ENCODE measurements at regions not wholly inside any gene's neighbourhood (a gene's known extent, or its start where the extent isn't known, plus 50 kb on each side); places are given as distances from the start of the nearest gene placed in this dataset.

- no peak overlapping the region for H2BK12ac ChIP-seq (ENCODE audit: insufficient read length, low read depth, low read length)
- Mint-ChIP-seq H3K4me1 (no peaks in the 10 kb centered on the region), H3K4me3 (no peak overlapping the region), H3K27ac (no peak overlapping the region), H3K9me3 (no peaks in the 10 kb centered on the region), H3K27me3 (ENCODE audit: low read depth) (no peaks in the 10 kb centered on the region), H3K36me3 (ENCODE audit: insufficient read depth in 1 of 3, low read depth in 3 of 3) (no peaks in the 10 kb centered on the region)
- H3K14ac ChIP-seq (ENCODE audit: insufficient read depth, low read length), result no peak overlapping the region
- no peaks in the 10 kb centered on the region for H3K4me1 ChIP-seq (ENCODE audit: insufficient read depth, low read length)
- no peak overlapping the region for H2BK5ac ChIP-seq (ENCODE audit: insufficient read length, low read length)
- no peak overlapping the region for H4K91ac ChIP-seq (ENCODE audit: insufficient read length, low read depth, low read length)
- no peak overlapping the region for H4K8ac ChIP-seq (replicated peaks; ENCODE audit: insufficient read length, low read depth, low read length)
- no peak overlapping the region for H4K5ac ChIP-seq (ENCODE audit: insufficient read length, low read depth, low read length)
- H2BK120ac ChIP-seq (ENCODE audit: low read depth, low read length, poor library complexity, severe bottlenecking), result no peak overlapping the region
- DNase-seq, result no peak
- H3K18ac ChIP-seq (ENCODE audit: insufficient read length, low read depth, low read length), result no peak overlapping the region
- H3K23ac ChIP-seq (ENCODE audit: insufficient read length, low read depth, low read length), result no peak overlapping the region
- TF ChIP-seq CTCF (conservative IDR thresholded peaks at IDR 0.05), result no peak
- no peaks in the 10 kb centered on the region for H3K9me3 ChIP-seq (ENCODE audit: control insufficient read depth, low read depth, low read length)
- no peak overlapping the region for H3K4me2 ChIP-seq (ENCODE audit: insufficient read depth, insufficient read length, low read length)
- H2AK5ac ChIP-seq (ENCODE audit: insufficient read length, low read length), result no peak overlapping the region
- no peaks in the 10 kb centered on the region for H3K23me2 ChIP-seq (ENCODE audit: insufficient read length, low read depth, low read length, poor library complexity, severe bottlenecking)
- H3K27ac ChIP-seq (ENCODE audit: insufficient read length, low read depth, low read length), result no peak overlapping the region
- no peak overlapping the region for H3T11ph ChIP-seq (ENCODE audit: low read length)
- no peaks in the 10 kb centered on the region for H4K20me1 ChIP-seq (ENCODE audit: control insufficient read depth, insufficient read depth, insufficient read length)
- no peak overlapping the region for H2AFZ ChIP-seq (ENCODE audit: low read length)
- H3K79me1 ChIP-seq (ENCODE audit: insufficient read depth, low read depth, low read length, poor library complexity, severe bottlenecking), result no peaks in the 10 kb centered on the region
- H2BK15ac ChIP-seq (ENCODE audit: low read depth, low read length), result no peak overlapping the region
- WGBS (ENCODE audit: extremely low coverage, insufficient read length, low lambda C conversion rate), result no CpG with 5 or more reads among the region's 2 CpGs
- no peaks in the 10 kb centered on the region for H3K79me2 ChIP-seq (ENCODE audit: insufficient read depth, low read length)
- H2BK20ac ChIP-seq (ENCODE audit: low read depth, low read length, poor library complexity, severe bottlenecking), result no peak overlapping the region
- no peak overlapping the region for H3K56ac ChIP-seq (ENCODE audit: insufficient read length, low read depth, low read length)
- H3K9ac ChIP-seq (ENCODE audit: extremely low read depth, insufficient read length, low read length), result no peak overlapping the region
- H3K27me3 ChIP-seq (ENCODE audit: insufficient read depth, low read length), result no peaks in the 10 kb centered on the region
- no peak overlapping the region for H3K4ac ChIP-seq (ENCODE audit: low read depth, low read length)
Observed at GRCh38 chr9:115665519-115665918, 488.1 kb upstream of the PAPPA start.
